NCI-H2196 treated with DMSO at 0.1 percent for 48 hours (cell line): ENCODE measurements at regions not wholly inside any gene's neighbourhood (a gene's known extent, or its start where the extent isn't known, plus 50 kb on each side); places are given as distances from the start of the nearest gene placed in this dataset.
"Not testable (repeated sequence)": the region's sequence is repeated elsewhere in the genome, so short reads cannot be mapped to it uniquely, and the experiment has no call there.

Experiments used
- DNase-seq: peaks from one replicate; lab custom pipeline; 2025; ENCODE audit not compliant: unreplicated experiment; lab: John Stamatoyannopoulos, UW

GRCh38 chr21:19490481-19490880 is 1086.9 kb upstream of the TMPRSS15 start:
- no peak for DNase-seq

GRCh38 chr21:19493437-19494241 is 1090.1 kb upstream of the TMPRSS15 start:
- not testable (repeated sequence) for DNase-seq

- no peak for DNase-seq
These were observed 1097.5 kb upstream of the TMPRSS15 start for GRCh38 chr21:19501115-19501514.

GRCh38 chr21:19507682-19508260 is 1104.2 kb upstream of the TMPRSS15 start:
- no peak for DNase-seq

- no peak for DNase-seq
These were observed 1104.9 kb upstream of the TMPRSS15 start for GRCh38 chr21:19508442-19508841.

- no peak for DNase-seq
These were observed 1105.3 kb upstream of the TMPRSS15 start for GRCh38 chr21:19508844-19509243.

GRCh38 chr21:19510057-19510456 is 1106.5 kb upstream of the TMPRSS15 start:
- no peak for DNase-seq

- no peak for DNase-seq
These were observed 1107.1 kb upstream of the TMPRSS15 start for GRCh38 chr21:19510653-19511052.

- DNase-seq: no peak
These were observed 1118.8 kb upstream of the TMPRSS15 start for GRCh38 chr21:19522381-19522780.

GRCh38 chr21:19523061-19523460 is 1119.5 kb upstream of the TMPRSS15 start:
- no peak for DNase-seq

GRCh38 chr21:19523746-19524145 is 1120.2 kb upstream of the TMPRSS15 start:
- no peak for DNase-seq

GRCh38 chr21:19529031-19529430 is 1125.4 kb upstream of the TMPRSS15 start:
- no peak for DNase-seq

GRCh38 chr21:19535356-19535755 is 1131.8 kb upstream of the TMPRSS15 start:
- DNase-seq: no peak

GRCh38 chr21:19537116-19537515 is 1133.5 kb upstream of the TMPRSS15 start:
- no peak for DNase-seq

GRCh38 chr21:19540287-19540686 is 1136.7 kb upstream of the TMPRSS15 start:
- no peak for DNase-seq

GRCh38 chr21:19541602-19542001 is 1138.0 kb upstream of the TMPRSS15 start:
- DNase-seq: no peak

- DNase-seq: not testable (repeated sequence)
These were observed 1140.9 kb upstream of the TMPRSS15 start for GRCh38 chr21:19544493-19544892.

- no peak for DNase-seq
These were observed 1144.6 kb upstream of the TMPRSS15 start for GRCh38 chr21:19547951-19548840.

- no peak for DNase-seq
These were observed 1150.5 kb upstream of the TMPRSS15 start for GRCh38 chr21:19553919-19554615.

- no peak for DNase-seq
These were observed 1153.5 kb upstream of the TMPRSS15 start for GRCh38 chr21:19557046-19557445.

- no peak for DNase-seq
These were observed 1153.9 kb upstream of the TMPRSS15 start for GRCh38 chr21:19557488-19557887.
